ENCODE measurements at regions not wholly inside any gene's neighbourhood (a gene's known extent, or its start where the extent isn't known, plus 50 kb on each side); places are given as distances from the start of the nearest gene placed in this dataset.

GRCh38 chr14:66216763-66217162 lies 269.4 kb upstream of the CCDC196 start:
- Histone ChIP-seq H3K9ac (no peak overlapping the region), H2AFZ (replicated peaks) (no peak overlapping the region), H3K27ac (no peak overlapping the region), H3K9me3 (ENCODE audit: low read depth) (peaks cover 9% of the 10 kb centered on the region), H3K79me2 (ENCODE audit: low read depth) (no peaks in the 10 kb centered on the region), H4K20me1 (ENCODE audit: low read depth) (no peaks in the 10 kb centered on the region), H3F3A (ENCODE audit: low read depth) (no peaks in the 10 kb centered on the region), H3K36me3 (no peaks in the 10 kb centered on the region), H3K4me3 (no peak overlapping the region), H3K4me2 (no peak overlapping the region), H3K27me3 (no peaks in the 10 kb centered on the region), H3K4me1 (no peaks in the 10 kb centered on the region)
- no peaks in the 10 kb centered on the region for H3K4me1 Mint-ChIP-seq
- peaks cover 2% of the 10 kb centered on the region for H3K27me3 Mint-ChIP-seq (ENCODE audit: insufficient read depth, low read depth)
- peaks cover 45% of the 10 kb centered on the region for H3K9me3 Mint-ChIP-seq
- H3K36me3 Mint-ChIP-seq: peaks cover 3% of the 10 kb centered on the region
- peak; percentile 41 for DNase-seq (ENCODE audit: low spot score)
- no peak overlapping the region for H3K4me3 Mint-ChIP-seq
- no peak overlapping the region for H3K27ac Mint-ChIP-seq
- TF ChIP-seq EZH2phosphoT487 (IDR thresholded peaks at IDR 0.05) (no peak), EZH2 (IDR thresholded peaks at IDR 0.05) (no peak), CTCF (IDR thresholded peaks at IDR 0.05) (no peak)

- Histone ChIP-seq H4K20me1 (ENCODE audit: low read depth) (no peaks in the 10 kb centered on the region), H3K79me2 (ENCODE audit: low read depth) (no peaks in the 10 kb centered on the region), H3K4me2 (no peak overlapping the region), H3K27ac (no peak overlapping the region), H3K4me3 (no peak overlapping the region), H3K27me3 (no peaks in the 10 kb centered on the region), H3K4me1 (no peaks in the 10 kb centered on the region), H3K9ac (no peak overlapping the region), H3K9me3 (ENCODE audit: low read depth) (peaks cover 9% of the 10 kb centered on the region), H3F3A (ENCODE audit: low read depth) (no peaks in the 10 kb centered on the region), H2AFZ (replicated peaks) (no peak overlapping the region), H3K36me3 (no peaks in the 10 kb centered on the region)
- no peak for DNase-seq (ENCODE audit: low spot score)
- Mint-ChIP-seq H3K27me3 (ENCODE audit: insufficient read depth, low read depth) (peaks cover 2% of the 10 kb centered on the region), H3K27ac (no peak overlapping the region), H3K36me3 (peaks cover 3% of the 10 kb centered on the region), H3K9me3 (peaks cover 40% of the 10 kb centered on the region), H3K4me3 (no peak overlapping the region), H3K4me1 (no peaks in the 10 kb centered on the region)
- no peak for TF ChIP-seq EZH2 (IDR thresholded peaks at IDR 0.05)
- no peak for TF ChIP-seq EZH2phosphoT487 (IDR thresholded peaks at IDR 0.05)
- no peak for TF ChIP-seq CTCF (IDR thresholded peaks at IDR 0.05)
Measured at GRCh38 chr14:66219886-66220285, 266.3 kb upstream of the CCDC196 start.

GRCh38 chr14:66224492-66225178 lies 261.5 kb upstream of the CCDC196 start:
- H2AFZ ChIP-seq (replicated peaks): no peak overlapping the region
- DNase-seq (ENCODE audit: low spot score): no peak
- Mint-ChIP-seq H3K4me3 (no peak overlapping the region), H3K4me1 (no peaks in the 10 kb centered on the region), H3K36me3 (no peaks in the 10 kb centered on the region), H3K9me3 (peaks cover 7% of the 10 kb centered on the region), H3K27ac (no peak overlapping the region), H3K27me3 (ENCODE audit: insufficient read depth, low read depth) (peaks cover 2% of the 10 kb centered on the region)
- no peaks in the 10 kb centered on the region for H3K4me1 ChIP-seq
- no peak overlapping the region for H3K27ac ChIP-seq
- no peaks in the 10 kb centered on the region for H3K36me3 ChIP-seq
- no peak overlapping the region for H3K4me2 ChIP-seq
- TF ChIP-seq CTCF (IDR thresholded peaks at IDR 0.05) (no peak), EZH2phosphoT487 (IDR thresholded peaks at IDR 0.05) (no peak), EZH2 (IDR thresholded peaks at IDR 0.05) (no peak)
- H3K79me2 ChIP-seq (ENCODE audit: low read depth): no peaks in the 10 kb centered on the region
- H3K27me3 ChIP-seq: no peaks in the 10 kb centered on the region
- no peak overlapping the region for H3K9ac ChIP-seq
- no peak overlapping the region for H3K4me3 ChIP-seq
- no peaks in the 10 kb centered on the region for H4K20me1 ChIP-seq (ENCODE audit: low read depth)
- H3F3A ChIP-seq (ENCODE audit: low read depth): no peaks in the 10 kb centered on the region
- no peaks in the 10 kb centered on the region for H3K9me3 ChIP-seq (ENCODE audit: low read depth)

All from neural progenitor cell (in vitro differentiated cells).